Skin of body (tissue), 1 donor: ENCODE measurements at regions not wholly inside any gene's neighbourhood (a gene's known extent, or its start where the extent isn't known, plus 50 kb on each side); places are given as distances from the start of the nearest gene placed in this dataset.
"Not testable (repeated sequence)": the region's sequence is repeated elsewhere in the genome, so short reads cannot be mapped to it uniquely, and the experiment has no call there.

Experiments
- DNase-seq: peaks from one replicate; lab custom pipeline; 2025; lab: John Stamatoyannopoulos, UW

- DNase-seq = no peak
These were observed 1087.4 kb upstream of the SLIT2 start for GRCh38 chr4:19164334-19164733.

- no peak for DNase-seq
These were observed 1091.8 kb upstream of the SLIT2 start for GRCh38 chr4:19159874-19160273.

- DNase-seq = peak; percentile 53
These were observed 1093.4 kb upstream of the SLIT2 start for GRCh38 chr4:19158107-19158809.

- no peak for DNase-seq
These were observed 1094.9 kb upstream of the SLIT2 start for GRCh38 chr4:19156786-19157185.

GRCh38 chr4:19155568-19155967 is 1096.1 kb upstream of the SLIT2 start:
- DNase-seq = no peak

- DNase-seq = not testable (repeated sequence)
These were observed 1097.4 kb upstream of the SLIT2 start for GRCh38 chr4:19154267-19154666.

- DNase-seq = no peak
These were observed 1099.4 kb upstream of the SLIT2 start for GRCh38 chr4:19152264-19152663.

GRCh38 chr4:19151684-19152083 is 1100.0 kb upstream of the SLIT2 start:
- no peak for DNase-seq

GRCh38 chr4:19146038-19146437 is 1105.7 kb upstream of the SLIT2 start:
- DNase-seq = no peak

- no peak for DNase-seq
These were observed 1114.5 kb upstream of the LCORL start for GRCh38 chr4:19135895-19136633.

- no peak for DNase-seq
These were observed 1113.1 kb upstream of the LCORL start for GRCh38 chr4:19134685-19135084.

- DNase-seq = no peak
These were observed 1111.8 kb upstream of the LCORL start for GRCh38 chr4:19133315-19133714.

- no peak for DNase-seq
These were observed 1109.3 kb upstream of the LCORL start for GRCh38 chr4:19130866-19131265.

GRCh38 chr4:19128176-19128575 is 1106.6 kb upstream of the LCORL start:
- no peak for DNase-seq

GRCh38 chr4:19126903-19127302 is 1105.3 kb upstream of the LCORL start:
- no peak for DNase-seq

GRCh38 chr4:19123681-19124080 is 1102.1 kb upstream of the LCORL start:
- DNase-seq = no peak

GRCh38 chr4:19119904-19120560 is 1098.5 kb upstream of the LCORL start:
- no peak for DNase-seq

GRCh38 chr4:19117022-19117421 is 1095.5 kb upstream of the LCORL start:
- DNase-seq = no peak

- no peak for DNase-seq
These were observed 1082.6 kb upstream of the LCORL start for GRCh38 chr4:19104176-19104575.

- DNase-seq = no peak
These were observed 1074.0 kb upstream of the LCORL start for GRCh38 chr4:19095491-19096046.

GRCh38 chr4:19093951-19094350 is 1072.4 kb upstream of the LCORL start:
- no peak for DNase-seq

GRCh38 chr4:19092797-19093196 is 1071.2 kb upstream of the LCORL start:
- DNase-seq = no peak
